M059J (cell line): ENCODE measurements at regions not wholly inside any gene's neighbourhood (a gene's known extent, or its start where the extent isn't known, plus 50 kb on each side); places are given as distances from the start of the nearest gene placed in this dataset.
"Not testable (repeated sequence)": the region's sequence is repeated elsewhere in the genome, so short reads cannot be mapped to it uniquely, and the experiment has no call there.

Experiments used
- DNase-seq: peaks from one replicate; pipeline ENCODE4 v3.0.0-alpha.2; 2012; ENCODE audit warnings: low read depth

GRCh38 chr6:94698773-94699172, 878.6 kb upstream of the MANEA start:
- DNase-seq = no peak

GRCh38 chr6:94687255-94687654, 890.1 kb upstream of the MANEA start:
- not testable (repeated sequence) for DNase-seq

- no peak for DNase-seq
These were observed 893.9 kb upstream of the MANEA start for GRCh38 chr6:94683409-94683808.

GRCh38 chr6:94680669-94681212, 896.6 kb upstream of the MANEA start:
- no peak for DNase-seq

GRCh38 chr6:94673251-94673650, 904.1 kb upstream of the MANEA start:
- no peak for DNase-seq

GRCh38 chr6:94670017-94670416, 907.3 kb upstream of the MANEA start:
- DNase-seq = no peak

- DNase-seq = no peak
These were observed 908.5 kb upstream of the MANEA start for GRCh38 chr6:94668876-94669275.

- no peak for DNase-seq
These were observed 918.4 kb upstream of the MANEA start for GRCh38 chr6:94658929-94659328.

- no peak for DNase-seq
These were observed 926.1 kb upstream of the MANEA start for GRCh38 chr6:94651239-94651638.

GRCh38 chr6:94645191-94645590, 932.1 kb upstream of the MANEA start:
- no peak for DNase-seq

GRCh38 chr6:94639564-94639963, 937.8 kb upstream of the MANEA start:
- DNase-seq = no peak

GRCh38 chr6:94636780-94637385, 940.5 kb upstream of the MANEA start:
- DNase-seq = no peak

- no peak for DNase-seq
These were observed 953.7 kb upstream of the MANEA start for GRCh38 chr6:94623586-94623985.

GRCh38 chr6:94622783-94623182, 954.6 kb upstream of the MANEA start:
- no peak for DNase-seq

GRCh38 chr6:94600636-94601035, 976.7 kb upstream of the MANEA start:
- DNase-seq = no peak

GRCh38 chr6:94597487-94597886, 979.8 kb upstream of the MANEA start:
- no peak for DNase-seq

- DNase-seq = no peak
These were observed 986.9 kb upstream of the MANEA start for GRCh38 chr6:94590416-94590815.

GRCh38 chr6:94588301-94588700, 989.0 kb upstream of the MANEA start:
- no peak for DNase-seq

GRCh38 chr6:94584211-94584610, 993.1 kb upstream of the MANEA start:
- no peak for DNase-seq

GRCh38 chr6:94570581-94570980, 1006.8 kb upstream of the MANEA start:
- no peak for DNase-seq

- DNase-seq = no peak
These were observed 1014.5 kb upstream of the MANEA start for GRCh38 chr6:94562846-94563245.

- no peak for DNase-seq
These were observed 1017.4 kb upstream of the MANEA start for GRCh38 chr6:94559829-94560537.

- DNase-seq = not testable (repeated sequence)
These were observed 1020.1 kb upstream of the MANEA start for GRCh38 chr6:94557207-94557606.
